ENCODE measurements at regions not wholly inside any gene's neighbourhood (a gene's known extent, or its start where the extent isn't known, plus 50 kb on each side); places are given as distances from the start of the nearest gene placed in this dataset.

DNA sequence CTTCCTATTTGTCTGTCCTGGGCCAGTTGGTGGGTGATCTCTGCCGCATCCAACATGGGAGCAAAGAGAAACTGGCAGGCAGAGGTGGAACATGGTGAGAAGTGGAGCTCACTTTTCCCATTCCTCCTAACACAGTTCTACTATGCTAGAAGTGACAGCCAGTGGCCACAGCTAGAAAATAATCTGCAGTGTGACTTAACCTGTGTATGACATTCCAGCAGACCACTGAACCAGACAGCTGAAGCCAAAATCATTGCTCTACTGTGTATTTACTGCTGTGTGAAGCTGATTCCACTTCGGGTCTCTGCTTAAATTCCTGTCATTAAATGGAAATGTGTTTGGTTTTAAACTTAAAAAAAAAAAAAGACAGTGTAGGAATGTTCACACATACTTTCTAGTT, 523.0 kb downstream of the MTRR start:
- TF ChIP-seq CTCF (IDR thresholded peaks at IDR 0.05) (no peak), POLR2A (IDR thresholded peaks at IDR 0.05) (no peak)

All from lower leg skin (tissue), 3 donors.